ENCODE measurements at regions not wholly inside any gene's neighbourhood (a gene's known extent, or its start where the extent isn't known, plus 50 kb on each side); places are given as distances from the start of the nearest gene placed in this dataset.

- no peak for DNase-seq
Measured at GRCh38 chr5:88144219-88145001, 124.2 kb downstream of the TMEM161B start.

- no peak for DNase-seq
Measured at GRCh38 chr5:88143693-88144218, 124.9 kb downstream of the TMEM161B start.

- DNase-seq: no peak
Measured at GRCh38 chr5:88142886-88143692, 125.6 kb downstream of the TMEM161B start.

GRCh38 chr5:88142636-88142885 is 126.1 kb downstream of the TMEM161B start:
- DNase-seq: peak; percentile 0

- DNase-seq: peak; percentile 91
Measured at GRCh38 chr5:88140856-88141752, 127.5 kb downstream of the TMEM161B start.

- peak; percentile 67 for DNase-seq
Measured at GRCh38 chr5:88140396-88140855, 128.2 kb downstream of the TMEM161B start.

- DNase-seq: no peak
Measured at GRCh38 chr5:88130211-88130815, 138.3 kb downstream of the TMEM161B start.

GRCh38 chr5:88128813-88129212 is 139.8 kb downstream of the TMEM161B start:
- DNase-seq: no peak

GRCh38 chr5:88119535-88120125 is 149.0 kb downstream of the TMEM161B start:
- no peak for DNase-seq

- DNase-seq: no peak
Measured at GRCh38 chr5:88118179-88118578, 150.5 kb downstream of the TMEM161B start.

GRCh38 chr5:88117546-88117945 is 151.1 kb downstream of the TMEM161B start:
- no peak for DNase-seq

- DNase-seq: no peak
Measured at GRCh38 chr5:88116396-88116795, 152.2 kb downstream of the TMEM161B start.

GRCh38 chr5:88115211-88115610 is 153.4 kb downstream of the TMEM161B start:
- DNase-seq: no peak

- no peak for DNase-seq
Measured at GRCh38 chr5:88113429-88113828, 155.2 kb downstream of the TMEM161B start.

- no peak for DNase-seq
Measured at GRCh38 chr5:88109818-88110217, 158.8 kb downstream of the TMEM161B start.

GRCh38 chr5:88108490-88109279 is 160.0 kb downstream of the TMEM161B start:
- DNase-seq: no peak

- DNase-seq: no peak
Measured at GRCh38 chr5:88094906-88095496, 173.6 kb downstream of the TMEM161B start.

- no peak for DNase-seq
Measured at GRCh38 chr5:88094403-88094802, 174.2 kb downstream of the TMEM161B start.

GRCh38 chr5:88093765-88094164 is 174.9 kb downstream of the TMEM161B start:
- DNase-seq: no peak

- DNase-seq: no peak
Measured at GRCh38 chr5:88092958-88093605, 175.6 kb downstream of the TMEM161B start.
